NCI-H146 (cell line): ENCODE measurements at regions not wholly inside any gene's neighbourhood (a gene's known extent, or its start where the extent isn't known, plus 50 kb on each side); places are given as distances from the start of the nearest gene placed in this dataset.
"Not testable (repeated sequence)": the region's sequence is repeated elsewhere in the genome, so short reads cannot be mapped to it uniquely, and the experiment has no call there.

Source experiments
- DNase-seq: peaks from one replicate; lab custom pipeline; 2025; lab: John Stamatoyannopoulos, UW

- no peak for DNase-seq
Measured at GRCh38 chr12:74685385-74685784, 147.8 kb downstream of the ATXN7L3B start.

- DNase-seq, result peak; percentile 24
Measured at GRCh38 chr12:74689071-74689655, 151.5 kb downstream of the ATXN7L3B start.

- DNase-seq, result no peak
Measured at GRCh38 chr12:74689929-74690328, 152.3 kb downstream of the ATXN7L3B start.

GRCh38 chr12:74719447-74719846 lies 181.8 kb downstream of the ATXN7L3B start:
- DNase-seq, result no peak

GRCh38 chr12:74722709-74723108 lies 185.1 kb downstream of the ATXN7L3B start:
- DNase-seq, result no peak

DNA sequence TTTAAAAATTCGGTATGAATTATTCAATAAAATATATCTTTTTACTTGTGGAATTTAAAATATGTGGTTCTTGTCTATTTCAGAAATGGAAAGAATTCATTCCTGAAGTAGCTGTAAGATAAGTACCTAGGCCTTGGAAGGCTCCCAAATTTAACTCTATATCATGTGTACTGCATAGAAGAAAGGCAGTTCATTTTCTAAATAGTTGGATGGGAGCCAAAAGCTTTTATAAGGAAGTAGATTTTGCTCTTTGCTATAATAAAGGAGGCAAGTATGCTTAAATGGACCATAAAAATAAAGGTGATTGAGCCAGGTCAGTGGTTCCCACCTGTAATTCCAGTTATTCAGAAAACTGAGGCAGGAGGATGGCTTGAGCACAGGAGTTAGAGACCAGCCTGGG lies 187.5 kb downstream of the ATXN7L3B start:
- DNase-seq, result no peak

GRCh38 chr12:74728006-74728405 lies 190.4 kb downstream of the ATXN7L3B start:
- no peak for DNase-seq

DNA sequence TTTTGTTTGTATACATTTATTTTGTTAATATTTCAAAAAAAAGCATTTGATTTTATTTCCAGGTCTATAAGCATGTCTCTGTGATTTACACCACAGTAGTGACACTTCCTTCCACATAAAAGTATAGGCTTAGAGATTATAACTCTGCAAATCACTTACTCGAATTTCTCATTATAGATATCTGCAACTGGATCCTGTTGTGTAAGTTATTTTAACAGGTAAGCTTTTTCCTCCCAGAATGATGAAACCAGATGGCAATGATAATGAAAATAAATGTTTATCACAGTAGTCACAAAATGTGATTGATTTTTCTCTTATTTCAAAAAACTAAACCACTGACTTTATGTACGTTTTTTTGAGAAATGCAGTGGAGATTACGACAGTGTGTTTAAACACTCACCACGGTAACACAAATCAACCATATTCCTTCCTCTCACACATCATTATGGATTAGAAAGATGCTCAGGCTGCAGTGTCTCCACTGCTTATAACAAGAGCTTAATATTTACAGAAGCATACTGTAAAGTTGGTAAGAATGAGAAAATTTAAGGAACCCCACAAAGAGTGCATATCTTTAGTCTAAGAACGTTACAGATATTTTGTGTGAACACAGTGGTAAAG lies 194.6 kb downstream of the ATXN7L3B start:
- DNase-seq, result no peak

DNA sequence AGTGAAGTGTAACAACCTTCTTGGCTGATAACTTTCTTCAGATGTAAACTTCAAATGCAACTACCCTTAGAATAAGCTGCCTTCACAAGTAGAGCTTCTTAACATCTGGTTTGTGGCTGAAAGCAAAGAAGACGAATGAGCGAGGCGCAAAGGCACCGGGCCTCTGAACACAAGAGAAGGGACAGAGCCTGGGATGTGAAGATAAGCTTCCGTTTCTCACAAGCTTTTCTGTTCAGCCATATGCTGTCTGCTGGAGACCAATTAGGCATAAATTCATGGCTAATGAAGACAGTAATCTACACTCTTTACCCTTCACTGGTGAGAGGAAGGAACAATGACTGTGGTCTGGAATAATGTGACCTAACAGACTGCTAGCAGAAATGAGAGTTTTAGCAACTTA lies 195.2 kb downstream of the ATXN7L3B start:
- DNase-seq, result no peak

- DNase-seq, result no peak
Measured at GRCh38 chr12:74741112-74741511, 203.5 kb downstream of the ATXN7L3B start.

GRCh38 chr12:74747305-74747704 lies 209.7 kb downstream of the ATXN7L3B start:
- DNase-seq, result no peak

- no peak for DNase-seq
Measured at GRCh38 chr12:74751441-74751840, 213.8 kb downstream of the ATXN7L3B start.

DNA sequence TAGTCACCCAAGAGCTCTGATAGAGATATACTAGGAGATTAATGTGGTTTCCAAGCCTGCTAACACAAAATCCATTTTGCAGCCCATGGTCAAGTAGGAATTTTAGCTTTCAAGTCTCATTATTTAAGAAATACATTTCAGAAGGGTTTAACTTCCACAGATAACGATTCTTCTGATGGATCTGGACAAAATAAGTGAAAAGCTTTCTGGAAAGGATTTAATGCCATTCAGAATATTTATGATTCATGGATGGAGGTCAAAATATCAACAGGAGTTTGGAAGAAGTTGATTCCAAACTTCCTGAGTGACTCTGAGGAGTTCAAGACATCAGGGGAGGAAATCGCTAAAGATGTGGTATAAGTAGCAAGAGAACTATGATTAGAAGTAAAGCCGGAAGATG lies 214.6 kb downstream of the ATXN7L3B start:
- DNase-seq, result no peak

GRCh38 chr12:74770552-74770951 lies 232.9 kb downstream of the ATXN7L3B start:
- DNase-seq, result no peak

- no peak for DNase-seq
Measured at GRCh38 chr12:74775276-74775675, 237.6 kb downstream of the ATXN7L3B start.

- DNase-seq, result no peak
Measured at GRCh38 chr12:74776378-74776777, 238.7 kb downstream of the ATXN7L3B start.

DNA sequence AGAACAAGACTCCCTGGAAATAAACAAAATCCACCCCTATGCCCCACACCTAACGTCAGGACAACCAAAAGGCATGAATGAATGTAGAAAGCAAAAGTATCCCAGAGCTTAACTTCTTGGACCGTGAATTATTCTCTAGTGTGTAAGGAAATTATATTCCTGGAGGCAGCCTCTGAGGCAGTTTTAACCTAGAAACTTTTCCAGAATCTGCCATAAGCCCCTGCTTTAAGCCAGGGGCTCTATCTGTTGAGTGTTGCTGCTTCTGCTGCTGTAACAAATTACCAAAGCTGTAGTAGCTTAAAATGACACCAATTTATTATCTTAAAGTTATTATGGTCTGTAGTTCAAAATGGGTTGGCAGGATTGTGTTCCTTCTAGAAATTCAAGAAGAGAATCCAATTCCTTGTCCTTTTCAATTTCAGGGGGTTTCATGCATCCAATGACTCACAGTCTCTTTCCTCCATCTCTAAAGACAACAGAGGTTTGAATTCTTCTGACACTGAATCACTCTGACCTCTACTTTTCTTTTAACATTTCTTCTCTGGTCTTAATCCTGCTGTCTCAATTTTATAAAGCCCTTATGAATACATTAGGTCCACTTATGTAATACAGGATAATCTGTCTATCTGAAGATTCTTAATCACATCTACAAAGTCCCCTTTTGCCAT lies 242.7 kb downstream of the ATXN7L3B start:
- DNase-seq, result no peak

- DNase-seq, result not testable (repeated sequence)
Measured at GRCh38 chr12:74780850-74781241, 243.2 kb downstream of the ATXN7L3B start.

GRCh38 chr12:74781991-74782485 lies 244.4 kb downstream of the ATXN7L3B start:
- no peak for DNase-seq

- no peak for DNase-seq
Measured at GRCh38 chr12:74790931-74791330, 253.3 kb downstream of the ATXN7L3B start.

GRCh38 chr12:74791365-74791764 lies 253.7 kb downstream of the ATXN7L3B start:
- DNase-seq, result no peak

- no peak for DNase-seq
Measured at GRCh38 chr12:74794522-74794921, 256.9 kb downstream of the ATXN7L3B start.

DNA sequence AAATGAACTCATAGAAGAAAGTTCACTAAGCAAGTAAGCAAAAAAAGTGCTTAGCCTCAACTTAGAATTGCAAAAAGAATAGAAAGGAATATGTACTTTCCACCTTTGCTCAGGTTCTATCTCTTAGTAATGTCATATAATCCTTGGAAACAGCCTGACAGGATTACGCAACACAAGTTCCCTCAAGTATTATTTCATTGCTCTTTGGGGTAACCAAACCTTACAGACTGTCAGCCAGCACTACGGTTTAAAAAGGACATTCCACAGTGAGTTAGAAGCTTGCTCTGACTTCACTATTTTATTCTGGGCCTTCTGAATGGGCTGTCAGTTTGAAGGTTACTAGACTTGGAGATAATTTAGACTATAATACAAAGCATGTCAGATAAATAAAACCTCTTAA lies 264.0 kb downstream of the ATXN7L3B start:
- DNase-seq, result no peak
